GM18870 (cell line): ENCODE measurements at regions not wholly inside any gene's neighbourhood (a gene's known extent, or its start where the extent isn't known, plus 50 kb on each side); places are given as distances from the start of the nearest gene placed in this dataset.
A peak's percentile ranks its signal among the peaks of the same experiment; 100 is the strongest.
"Not testable (repeated sequence)": the region's sequence is repeated elsewhere in the genome, so short reads cannot be mapped to it uniquely, and the experiment has no call there.

Experiments used
- ATAC-seq: cut with Tn5 transposase; IDR thresholded peaks from one replicate; pipeline ENCODE4 v1.9.1; 2021; ENCODE audit warnings: moderate library complexity; ENCODE audit not compliant: unreplicated experiment

GRCh38 chr4:18441203-18441590, 419.6 kb upstream of the LCORL start:
- no peak for ATAC-seq

GRCh38 chr4:18440527-18441202, 419.1 kb upstream of the LCORL start:
- ATAC-seq: no peak

DNA sequence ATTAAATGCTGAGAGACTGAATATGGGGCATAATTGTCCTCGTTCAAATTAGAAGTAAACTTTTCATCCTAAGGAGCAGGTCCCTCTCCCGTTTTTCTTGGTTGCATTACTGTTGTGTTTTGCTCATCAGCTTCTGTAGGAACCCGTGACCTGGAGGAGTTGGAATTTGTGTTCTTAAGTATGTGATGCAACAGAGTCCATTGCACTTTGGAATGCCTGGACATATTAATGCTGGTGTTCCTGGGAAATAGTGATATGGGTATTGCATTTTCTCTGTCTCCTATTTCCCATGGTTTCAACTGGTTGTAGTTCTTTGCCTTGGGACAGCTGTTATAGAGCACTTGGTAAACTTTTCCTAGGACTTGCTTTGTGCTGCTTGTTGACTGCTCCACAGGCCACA, 417.8 kb upstream of the LCORL start:
- ATAC-seq: no peak

DNA sequence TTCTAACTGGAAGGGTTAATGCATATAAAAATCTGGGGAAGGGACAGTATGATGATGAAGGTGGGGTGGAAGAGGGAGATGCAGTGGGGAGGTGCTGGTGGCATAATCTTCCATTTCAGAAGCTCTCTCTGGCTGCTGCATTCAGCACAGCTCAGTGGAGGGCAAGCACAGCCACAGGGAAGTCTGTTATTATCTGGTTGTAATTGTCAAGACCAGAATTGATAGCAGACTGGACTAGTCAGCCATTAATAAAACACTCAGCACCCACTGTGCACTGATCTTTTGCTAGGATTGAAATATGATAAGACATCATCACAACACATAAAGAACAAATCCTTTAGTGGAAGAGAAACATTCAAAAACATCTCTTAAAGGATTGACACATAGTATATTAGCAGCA, 414.2 kb upstream of the LCORL start:
- ATAC-seq: no peak

DNA sequence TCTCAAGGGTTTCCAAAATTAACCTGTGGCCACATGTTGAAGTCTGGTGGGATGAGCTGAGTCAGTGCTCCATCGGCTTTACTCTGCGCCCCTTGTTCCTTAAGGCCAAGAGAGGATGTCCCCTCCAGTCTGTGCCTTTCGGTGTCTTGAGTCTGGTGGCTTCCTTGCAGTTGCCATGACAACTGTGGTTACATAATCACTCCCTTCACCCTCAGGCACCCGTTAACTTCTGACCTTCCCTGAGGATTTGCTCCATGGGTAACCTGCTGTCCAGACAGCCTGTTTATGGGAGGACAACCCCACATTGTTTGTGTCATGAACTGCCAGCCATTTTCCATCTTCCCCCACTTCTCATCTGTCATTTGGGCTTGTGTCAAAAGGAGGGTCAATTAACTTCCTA, 401.1 kb upstream of the LCORL start:
- ATAC-seq: no peak

DNA sequence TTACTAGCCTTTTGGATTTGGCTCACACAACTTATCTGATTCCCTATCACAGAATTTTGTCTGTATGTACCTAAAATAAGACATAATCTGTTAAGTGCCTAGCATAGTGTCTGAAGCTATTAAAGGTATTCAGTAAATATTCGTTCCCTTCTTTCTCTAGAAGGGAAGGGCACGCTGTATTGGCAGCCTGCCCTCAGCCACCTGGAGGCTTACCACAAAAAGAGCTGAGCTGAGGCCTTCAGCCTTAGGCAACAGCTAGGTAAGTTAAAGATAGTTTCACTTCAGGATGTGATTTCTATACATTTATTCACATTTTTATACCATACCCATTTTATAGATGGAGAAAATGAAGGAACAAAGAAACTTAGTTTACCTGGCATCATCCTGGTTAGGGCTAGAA, 400.0 kb upstream of the LCORL start:
- no peak for ATAC-seq

- peak; percentile 81 for ATAC-seq
These were observed 398.2 kb upstream of the LCORL start for GRCh38 chr4:18419780-18420179.

- ATAC-seq: not testable (repeated sequence)
These were observed 396.8 kb upstream of the LCORL start for GRCh38 chr4:18418195-18418898.

DNA sequence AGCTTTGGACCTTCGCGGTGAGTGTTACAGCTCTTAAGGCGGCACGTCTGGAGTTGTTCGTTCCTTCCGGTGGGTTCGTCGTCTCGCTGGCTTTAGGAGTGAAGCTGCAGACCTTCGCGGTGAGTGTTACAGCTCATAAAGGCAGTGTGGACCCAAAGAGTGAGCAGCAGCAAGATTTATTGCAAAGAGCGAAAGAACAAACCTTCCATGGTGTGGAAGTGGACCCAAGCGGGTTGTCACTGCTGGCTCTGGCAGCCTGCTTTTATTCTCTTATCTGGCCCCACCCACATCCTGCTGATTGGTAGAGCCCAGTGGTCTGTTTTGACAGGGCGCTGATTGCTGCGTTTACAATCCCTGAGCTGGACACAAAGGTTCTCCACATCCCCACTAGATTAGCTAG, 396.1 kb upstream of the LCORL start:
- not testable (repeated sequence) for ATAC-seq

DNA sequence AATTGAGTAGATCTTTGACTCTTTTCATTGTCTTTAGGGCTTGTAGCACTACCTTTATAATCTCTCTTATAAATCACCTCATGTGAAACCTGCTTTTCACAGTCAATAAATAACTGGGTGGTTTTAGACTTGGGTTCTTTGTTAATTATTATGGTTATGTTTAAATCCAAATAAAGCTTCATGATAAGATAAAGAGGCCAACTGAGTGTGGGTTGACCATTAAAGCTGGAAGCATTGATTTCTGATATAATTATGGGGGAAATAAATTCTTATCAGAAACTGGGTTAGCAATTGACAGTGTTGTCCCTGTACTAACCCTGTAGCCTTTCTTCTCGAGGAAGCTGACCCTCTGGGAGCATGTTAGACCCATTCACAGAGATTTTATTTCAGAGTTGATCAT, 384.7 kb upstream of the LCORL start:
- ATAC-seq: no peak

GRCh38 chr4:18405054-18405453, 383.5 kb upstream of the LCORL start:
- no peak for ATAC-seq

- ATAC-seq: no peak
These were observed 383.1 kb upstream of the LCORL start for GRCh38 chr4:18404642-18405041.

- ATAC-seq: no peak
These were observed 381.8 kb upstream of the LCORL start for GRCh38 chr4:18403327-18403726.

- ATAC-seq: no peak
These were observed 380.3 kb upstream of the LCORL start for GRCh38 chr4:18401868-18402267.

- no peak for ATAC-seq
These were observed 379.9 kb upstream of the LCORL start for GRCh38 chr4:18401425-18401824.

DNA sequence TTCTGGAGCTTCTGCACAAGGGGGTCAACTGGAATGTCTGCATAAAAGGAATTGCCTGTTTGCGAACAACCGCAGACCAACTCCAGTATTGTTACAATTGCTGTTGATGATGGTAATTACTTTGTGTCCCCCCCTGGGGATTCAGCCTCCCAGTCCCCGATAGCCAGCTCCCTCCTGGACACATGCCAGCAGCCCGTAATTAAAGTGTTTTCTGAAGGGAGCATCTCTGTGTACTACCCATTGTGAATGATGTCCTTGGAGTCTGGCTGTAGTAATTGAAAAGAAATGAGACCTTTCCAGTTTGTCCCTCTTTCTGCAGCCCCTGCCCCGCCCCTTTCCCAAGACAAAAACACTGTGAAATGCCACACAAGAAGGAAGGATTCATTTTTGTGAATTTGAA, 377.1 kb upstream of the LCORL start:
- ATAC-seq: no peak

GRCh38 chr4:18397681-18398390, 376.3 kb upstream of the LCORL start:
- ATAC-seq: no peak

DNA sequence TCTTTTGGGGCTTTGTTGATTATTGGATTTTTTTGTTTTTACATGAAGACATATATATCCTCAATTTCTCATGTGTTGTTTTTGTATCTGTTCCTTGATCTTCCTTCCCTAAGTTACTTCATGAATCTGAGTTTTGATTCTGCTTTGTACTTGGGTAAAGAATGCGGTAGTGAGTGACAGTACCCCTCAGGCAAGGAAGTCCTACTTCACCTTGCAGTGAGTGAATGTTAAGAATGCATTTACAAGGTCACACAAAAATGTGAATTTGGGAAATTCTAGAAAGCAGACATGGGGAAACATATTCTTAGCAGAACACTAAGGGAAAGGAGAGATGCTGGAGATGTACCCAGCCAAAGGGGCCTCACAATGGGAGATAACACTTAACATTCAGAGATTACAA, 373.1 kb upstream of the LCORL start:
- ATAC-seq: no peak

GRCh38 chr4:18391354-18391728, 369.8 kb upstream of the LCORL start:
- ATAC-seq: no peak

GRCh38 chr4:18390655-18391353, 369.2 kb upstream of the LCORL start:
- no peak for ATAC-seq

DNA sequence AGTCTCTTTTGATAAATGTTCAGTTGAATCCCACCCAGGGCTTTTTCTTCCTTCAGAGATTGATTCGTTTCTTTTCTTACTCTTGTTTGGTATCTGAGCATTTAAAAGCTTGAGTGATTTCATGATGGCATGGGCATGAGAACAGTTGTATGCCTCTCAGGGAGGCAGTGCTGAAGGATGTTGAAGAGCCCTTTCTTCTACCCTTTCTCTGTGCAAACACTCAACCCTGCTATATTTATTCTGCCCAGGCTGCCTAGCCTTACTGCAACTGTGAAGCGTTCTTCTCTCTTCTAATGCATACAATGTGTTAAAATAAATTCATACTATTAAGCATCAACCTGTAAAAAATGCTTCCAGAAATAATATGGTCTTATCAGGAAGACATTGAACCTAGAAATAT, 367.6 kb upstream of the LCORL start:
- no peak for ATAC-seq

DNA sequence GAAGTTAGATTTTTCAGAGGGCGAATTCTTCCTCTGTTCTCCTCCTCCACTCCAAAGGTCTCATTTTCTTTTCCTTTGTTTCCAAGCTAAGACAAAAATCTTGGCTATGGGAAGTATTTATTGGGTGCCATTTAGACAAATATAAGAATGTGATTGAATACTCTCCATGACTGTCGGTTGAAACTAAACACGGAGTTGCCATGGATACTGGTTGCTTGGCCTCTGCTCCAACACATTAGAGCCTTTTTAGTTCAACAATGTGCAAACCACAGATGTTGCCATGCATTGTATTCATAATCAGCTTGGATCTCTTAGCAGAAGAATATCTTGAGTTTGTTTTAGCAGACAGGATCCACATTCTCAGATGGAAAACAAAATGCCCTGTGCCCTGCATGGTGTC, 366.5 kb upstream of the LCORL start:
- ATAC-seq: no peak
